Esophagus muscularis mucosa (tissue), 4 donors: ENCODE measurements at regions not wholly inside any gene's neighbourhood (a gene's known extent, or its start where the extent isn't known, plus 50 kb on each side); places are given as distances from the start of the nearest gene placed in this dataset.

Experiments used
- DNase-seq: peaks from one replicate; pipeline ENCODE4 v3.0.0-alpha.2; 2017; ENCODE audit errors: extremely low spot score
- H3K27ac ChIP-seq, 4 donors: fragments of 200-600 bp; sonication (generic); replicated peaks in 1 of 4; 1 replicate in 3 of 4; 2 replicates in 1 of 4; pipeline ENCODE4 v1.5.1; 2016 to 2019; ENCODE audit warnings: mild to moderate bottlenecking in 1 of 4
- H3K27me3 ChIP-seq, 4 donors: fragments of 200-600 bp; sonication (generic); one replicate each; pipeline versions ENCODE4 v1.5.1 to v1.6.0; 2016 to 2019
- H3K36me3 ChIP-seq, 4 donors: fragments of 200-600 bp; sonication (generic); one replicate each; pipeline ENCODE4 v1.5.1; 2016 to 2019
- H3K4me1 ChIP-seq, 4 donors: fragments of 200-600 bp; sonication (generic); one replicate each; pipeline ENCODE4 v1.5.1; 2016 to 2019
- H3K4me3 ChIP-seq, 4 donors: fragments of 200-600 bp; sonication (generic); 1 replicate in 2 of 4; 2 replicates in 2 of 4; pipeline ENCODE4 v1.5.1; 2016 to 2019; ENCODE audit warnings: mild to moderate bottlenecking in 4 of 4, moderate library complexity in 1 of 4
- H3K9me3 ChIP-seq, 4 donors: fragments of 200-600 bp; sonication (generic); 1 replicate in 3 of 4; 2 replicates in 1 of 4; pipeline ENCODE4 v1.5.1; 2016 to 2019
- EP300 ChIP-seq: sonication (generic); formaldehyde crosslinking; IDR thresholded peaks from one replicate; pipeline ENCODE4 v1.6.1; 2017; ENCODE audit warnings: antibody characterized with exemption
- POLR2A ChIP-seq: fragments of 450-650 bp; IDR thresholded peaks from one replicate; pipeline ENCODE4 v1.6.1; 2017; ENCODE audit warnings: antibody characterized with exemption, moderate library complexity, mild to moderate bottlenecking, low read depth
- POLR2AphosphoS5 ChIP-seq, 2 donors: sonication (generic); formaldehyde crosslinking; IDR thresholded peaks; one replicate each; pipeline ENCODE4 v1.6.1; 2017; ENCODE audit warnings: antibody characterized with exemption in 2 of 2
- WGBS: methylation state at CpG from one replicate; pipeline ENCODE4 v1.1.5; 2018; 5-methylcytosine and 5-hydroxymethylcytosine counted together
- intact Hi-C: fragments of 100-400 bp; cut with DNase I; formaldehyde crosslinking; loops from one replicate; pipeline ENCODE4 v1.15.1; 2023
- TF ChIP-seq, protein P1 (sequence below), 3 experiments: fragments of 200-600 bp in 2 of 3; fragments of 450-650 bp in 1 of 3; sonication (generic) in 2 of 3; IDR thresholded peaks; one replicate each; pipeline ENCODE4 v1.5.1; 2017 to 2019; ENCODE audit warnings: antibody characterized with exemption in 3 of 3, mild to moderate bottlenecking in 2 of 3, moderate library complexity in 1 of 3

DNA sequence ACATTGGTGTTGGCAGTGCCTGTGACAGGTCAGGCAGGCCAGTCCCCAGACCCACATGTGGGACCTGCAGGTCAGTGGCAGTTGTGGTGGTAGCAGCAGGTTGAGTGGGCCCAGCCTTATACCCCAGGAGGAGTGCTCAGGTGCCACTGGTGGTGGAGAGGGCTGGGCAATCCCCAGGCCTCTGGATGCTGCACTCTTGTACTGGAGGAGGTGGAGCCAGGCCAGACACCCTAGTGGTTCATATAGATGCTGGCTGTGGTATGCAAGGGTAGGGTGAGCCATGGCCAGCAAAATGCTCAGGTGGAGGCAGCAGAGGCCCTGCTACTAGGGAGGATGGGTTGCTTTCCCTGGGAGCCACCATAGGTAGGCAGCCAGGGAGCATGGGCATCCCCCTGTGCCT is 190.4 kb upstream of the TMPO start:
- DNase-seq, result no peak
- H3K4me3 ChIP-seq, result no peak overlapping the region
- H3K4me1 ChIP-seq, result peaks cover 0 to 2% (median under 1%) of the 10 kb centered on the region in 4 donors
- no peak overlapping the region for H3K27ac ChIP-seq
- H3K36me3 ChIP-seq, result no peaks in the 10 kb centered on the region
- no peaks in the 10 kb centered on the region for H3K9me3 ChIP-seq
- intact Hi-C loops, result no loop called here
- TF ChIP-seq, protein P1, sequence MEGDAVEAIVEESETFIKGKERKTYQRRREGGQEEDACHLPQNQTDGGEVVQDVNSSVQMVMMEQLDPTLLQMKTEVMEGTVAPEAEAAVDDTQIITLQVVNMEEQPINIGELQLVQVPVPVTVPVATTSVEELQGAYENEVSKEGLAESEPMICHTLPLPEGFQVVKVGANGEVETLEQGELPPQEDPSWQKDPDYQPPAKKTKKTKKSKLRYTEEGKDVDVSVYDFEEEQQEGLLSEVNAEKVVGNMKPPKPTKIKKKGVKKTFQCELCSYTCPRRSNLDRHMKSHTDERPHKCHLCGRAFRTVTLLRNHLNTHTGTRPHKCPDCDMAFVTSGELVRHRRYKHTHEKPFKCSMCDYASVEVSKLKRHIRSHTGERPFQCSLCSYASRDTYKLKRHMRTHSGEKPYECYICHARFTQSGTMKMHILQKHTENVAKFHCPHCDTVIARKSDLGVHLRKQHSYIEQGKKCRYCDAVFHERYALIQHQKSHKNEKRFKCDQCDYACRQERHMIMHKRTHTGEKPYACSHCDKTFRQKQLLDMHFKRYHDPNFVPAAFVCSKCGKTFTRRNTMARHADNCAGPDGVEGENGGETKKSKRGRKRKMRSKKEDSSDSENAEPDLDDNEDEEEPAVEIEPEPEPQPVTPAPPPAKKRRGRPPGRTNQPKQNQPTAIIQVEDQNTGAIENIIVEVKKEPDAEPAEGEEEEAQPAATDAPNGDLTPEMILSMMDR (IDR thresholded peaks at IDR 0.05), result no peak
- no peak for TF ChIP-seq EP300
- TF ChIP-seq POLR2A, result no peak
- TF ChIP-seq POLR2AphosphoS5 (IDR thresholded peaks at IDR 0.05), result no peak
- no peaks in the 10 kb centered on the region for H3K27me3 ChIP-seq

DNA sequence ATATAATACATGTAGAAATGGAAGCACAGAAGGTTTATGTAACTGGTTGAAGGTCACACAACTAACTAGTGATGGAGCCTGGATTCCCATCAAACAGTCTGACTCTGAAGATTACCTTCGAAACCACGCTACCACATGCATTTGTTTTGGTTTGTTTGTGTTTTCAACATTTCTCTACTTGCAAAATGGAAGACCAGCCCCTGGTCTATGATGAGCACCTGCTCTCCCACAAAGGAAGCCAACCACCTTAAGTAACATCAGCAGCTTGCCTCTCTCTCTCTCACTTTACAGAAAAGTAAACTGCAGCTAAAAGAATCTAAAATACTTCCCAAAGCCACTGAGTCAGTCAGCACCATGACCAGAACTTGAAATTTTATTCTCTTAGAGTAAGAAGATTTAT is 186.9 kb upstream of the TMPO start:
- no peaks in the 10 kb centered on the region for H3K36me3 ChIP-seq
- H3K27me3 ChIP-seq, result no peaks in the 10 kb centered on the region
- no peaks in the 10 kb centered on the region for H3K9me3 ChIP-seq
- H3K4me3 ChIP-seq, result no peak overlapping the region
- TF ChIP-seq POLR2AphosphoS5 (IDR thresholded peaks at IDR 0.05), result no peak
- TF ChIP-seq POLR2A, result no peak
- no peak for TF ChIP-seq EP300
- TF ChIP-seq, protein P1 (IDR thresholded peaks at IDR 0.05), result no peak
- H3K4me1 ChIP-seq, result no peaks in the 10 kb centered on the region
- no peak overlapping the region for H3K27ac ChIP-seq
- no peak for DNase-seq
- intact Hi-C loops, result no loop called here
- 91% methylated on average over 2 of the region's 2 CpGs for WGBS

DNA sequence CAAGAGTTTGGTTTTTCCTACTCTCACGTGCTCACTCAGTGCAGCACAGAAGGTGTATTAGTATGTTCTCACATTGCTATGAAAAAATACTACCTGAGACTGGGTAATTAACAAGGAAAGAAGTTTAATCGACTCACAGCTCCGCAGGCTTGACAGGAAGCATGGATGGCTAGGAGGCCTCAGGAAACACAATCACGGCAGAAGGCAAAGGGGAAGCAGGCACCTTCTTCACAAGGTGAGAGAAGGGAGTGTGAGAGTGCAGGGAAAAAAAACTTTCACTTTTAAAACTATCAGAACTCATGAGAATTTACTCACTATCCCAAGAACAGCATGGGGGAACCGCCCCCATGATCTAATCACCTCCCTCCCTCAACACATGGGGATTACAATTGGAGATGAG is 185.8 kb upstream of the TMPO start:
- DNase-seq, result no peak
- no peak overlapping the region for H3K27ac ChIP-seq
- no peak overlapping the region for H3K4me3 ChIP-seq
- TF ChIP-seq EP300, result no peak
- no peaks in the 10 kb centered on the region for H3K36me3 ChIP-seq
- no peaks in the 10 kb centered on the region for H3K4me1 ChIP-seq
- H3K27me3 ChIP-seq, result no peaks in the 10 kb centered on the region
- intact Hi-C loops, result no loop called here
- H3K9me3 ChIP-seq, result no peaks in the 10 kb centered on the region
- 73% methylated on average over 5 of the region's 5 CpGs for WGBS

DNA sequence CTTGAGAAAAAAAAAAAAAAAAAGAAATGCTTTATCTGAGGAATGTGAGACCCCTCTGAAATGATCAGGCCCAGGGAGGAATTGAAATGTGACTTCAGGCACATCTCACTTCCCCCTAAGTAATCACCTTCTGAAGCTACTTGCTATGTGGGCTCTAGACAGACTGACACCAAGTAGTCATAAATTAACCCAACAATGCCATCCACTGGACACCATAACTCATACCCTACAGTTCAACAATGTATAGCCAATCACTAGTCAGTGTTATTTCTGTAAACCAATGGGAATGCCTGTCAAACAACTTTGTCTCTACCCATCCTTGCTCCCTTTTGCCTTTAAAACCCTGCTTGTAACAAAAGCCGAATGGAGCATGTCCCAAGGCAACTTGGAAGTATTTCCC is 182.7 kb upstream of the TMPO start:
- no peak for DNase-seq
- intact Hi-C loops, result no loop called here
- Histone ChIP-seq H3K27ac (no peak overlapping the region), H3K27me3 (no peaks in the 10 kb centered on the region), H3K4me3 (no peak overlapping the region), H3K36me3 (no peaks in the 10 kb centered on the region), H3K4me1 (no peaks in the 10 kb centered on the region), H3K9me3 (no peaks in the 10 kb centered on the region)
- TF ChIP-seq POLR2AphosphoS5 (IDR thresholded peaks at IDR 0.05) (no peak), EP300 (no peak), POLR2A (no peak)
- TF ChIP-seq, protein P1 (IDR thresholded peaks at IDR 0.05), result no peak
- WGBS, result 100% methylated on average over 1 of the region's 1 CpG

DNA sequence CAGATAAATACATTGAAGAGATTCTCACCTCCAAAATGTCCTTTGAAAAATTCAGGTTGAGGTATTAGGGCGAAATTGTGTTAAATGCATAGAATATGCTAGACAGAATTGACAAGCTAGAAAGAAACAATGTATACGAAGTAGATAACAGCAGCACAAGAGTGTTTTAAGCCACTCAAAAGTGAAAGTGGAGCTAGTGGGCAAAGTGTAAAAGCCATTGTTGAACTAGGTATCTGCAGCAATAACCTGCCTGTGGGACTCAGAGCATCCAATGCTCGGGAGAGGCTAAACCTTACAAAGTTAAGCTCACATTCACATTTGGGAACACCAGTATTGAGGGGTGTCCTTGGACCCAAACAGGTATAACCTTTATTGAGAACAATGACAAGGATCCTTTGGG is 180.6 kb upstream of the TMPO start:
- DNase-seq, result no peak
- Histone ChIP-seq H3K36me3 (no peaks in the 10 kb centered on the region), H3K27me3 (no peaks in the 10 kb centered on the region), H3K4me1 (no peaks in the 10 kb centered on the region), H3K27ac (no peak overlapping the region), H3K9me3 (no peaks in the 10 kb centered on the region), H3K4me3 (no peak overlapping the region)
- intact Hi-C loops, result no loop called here
- TF ChIP-seq POLR2AphosphoS5 (IDR thresholded peaks at IDR 0.05), result no peak
- TF ChIP-seq EP300, result no peak
- TF ChIP-seq, protein P1 (IDR thresholded peaks at IDR 0.05), result no peak
- TF ChIP-seq POLR2A, result no peak
- WGBS, result 87% methylated on average over 3 of the region's 3 CpGs
